ENCODE measurements at regions not wholly inside any gene's neighbourhood (a gene's known extent, or its start where the extent isn't known, plus 50 kb on each side); places are given as distances from the start of the nearest gene placed in this dataset.

- DNase-seq, result no peak
Measured at GRCh38 chr4:8796096-8796495, 75.5 kb downstream of the HMX1 start.

GRCh38 chr4:8795140-8795539 lies 76.5 kb downstream of the HMX1 start:
- DNase-seq, result no peak

- DNase-seq, result no peak
Measured at GRCh38 chr4:8794491-8794890, 77.1 kb downstream of the HMX1 start.

- no peak for DNase-seq
Measured at GRCh38 chr4:8793571-8794160, 78.0 kb downstream of the HMX1 start.

GRCh38 chr4:8792491-8792890 lies 79.1 kb downstream of the HMX1 start:
- no peak for DNase-seq

GRCh38 chr4:8791609-8792008 lies 80.0 kb downstream of the HMX1 start:
- DNase-seq, result no peak

GRCh38 chr4:8790749-8791148 lies 80.9 kb downstream of the HMX1 start:
- DNase-seq, result no peak

- DNase-seq, result no peak
Measured at GRCh38 chr4:8788174-8788573, 83.5 kb downstream of the HMX1 start.

GRCh38 chr4:8786166-8786565 lies 85.5 kb downstream of the HMX1 start:
- no peak for DNase-seq

- DNase-seq, result no peak
Measured at GRCh38 chr4:8785656-8786142, 85.9 kb downstream of the HMX1 start.

GRCh38 chr4:8783736-8784135 lies 87.9 kb downstream of the HMX1 start:
- DNase-seq, result no peak

- DNase-seq, result no peak
Measured at GRCh38 chr4:8782135-8782534, 89.5 kb downstream of the HMX1 start.

GRCh38 chr4:8781641-8782040 lies 90.0 kb downstream of the HMX1 start:
- no peak for DNase-seq

GRCh38 chr4:8780596-8781368 lies 90.9 kb downstream of the HMX1 start:
- no peak for DNase-seq

- DNase-seq, result no peak
Measured at GRCh38 chr4:8780086-8780485, 91.6 kb downstream of the HMX1 start.

- no peak for DNase-seq
Measured at GRCh38 chr4:8779490-8779932, 92.1 kb downstream of the HMX1 start.

GRCh38 chr4:8778760-8779159 lies 92.9 kb downstream of the HMX1 start:
- DNase-seq, result no peak

- no peak for DNase-seq
Measured at GRCh38 chr4:8778291-8778690, 93.3 kb downstream of the HMX1 start.

- DNase-seq, result no peak
Measured at GRCh38 chr4:8777320-8778196, 94.1 kb downstream of the HMX1 start.

- DNase-seq, result no peak
Measured at GRCh38 chr4:8776366-8776765, 95.3 kb downstream of the HMX1 start.

GRCh38 chr4:8775751-8776355 lies 95.8 kb downstream of the HMX1 start:
- DNase-seq, result no peak

GRCh38 chr4:8775121-8775520 lies 96.5 kb downstream of the HMX1 start:
- no peak for DNase-seq

GRCh38 chr4:8774071-8774470 lies 97.6 kb downstream of the HMX1 start:
- no peak for DNase-seq

Data from hematopoietic multipotent progenitor cell treated with erythropoietin and hydrocortisone succinate and interleukin-3 and kit ligand, for 6 days (in vitro differentiated cells).